ENCODE measurements at regions not wholly inside any gene's neighbourhood (a gene's known extent, or its start where the extent isn't known, plus 50 kb on each side); places are given as distances from the start of the nearest gene placed in this dataset.

- RAD21 ChIA-PET (ENCODE audit: low non-redundant PET in 1 of 2, low total read pairs in 2 of 2, uncharacterized antibody in 2 of 2, unreplicated experiment in 2 of 2), result no interaction called here
- H3K9me2 ChIP-seq (ENCODE audit: insufficient read depth), result no peaks in the 10 kb centered on the region
- H3K9ac ChIP-seq (ENCODE audit: low read length), result no peak overlapping the region
- CTCF ChIA-PET, result no interaction called here
- H4K20me1 ChIP-seq (ENCODE audit: insufficient read depth), result no peaks in the 10 kb centered on the region
- H3K36me3 ChIP-seq (ENCODE audit: control insufficient read depth in 1 of 2, insufficient read depth in 2 of 2, low read length in 2 of 2), result no peaks in the 10 kb centered on the region
- ATAC-seq, result no peak; the same call in 1 of the 2 replicates
- no peak overlapping the region for H2AFZ ChIP-seq (ENCODE audit: low read depth, low read length, poor library complexity, severe bottlenecking)
- intact Hi-C loops (cut with micrococcal nuclease), result no loop called here
- no peak overlapping the region for H3K27ac ChIP-seq (ENCODE audit: low read depth, low read length)
- no TSS peak for BruUV-seq (replicated peaks)
- H3K4me3 ChIP-seq (replicated peaks in 1 of 2; ENCODE audit: low read depth in 1 of 2, low read length in 2 of 2), result no peak overlapping the region
- TF ChIP-seq SRF (IDR thresholded peaks at IDR 0.05; ENCODE audit: low read depth), result no peak
- no peak for TF ChIP-seq CBX3 (IDR thresholded peaks at IDR 0.05; ENCODE audit: low read depth)
- TF ChIP-seq ATF3 (IDR thresholded peaks at IDR 0.05), result no peak
- no peak for TF ChIP-seq ZFX (IDR thresholded peaks at IDR 0.05)
- TF ChIP-seq CTCF (IDR thresholded peaks at IDR 0.05 in 2 of 3, conservative IDR thresholded peaks at IDR 0.05 in 1 of 3; ENCODE audit: borderline replicate concordance in 1 of 3, insufficient read depth in 1 of 3, low read depth in 2 of 3, low read length in 2 of 3), result no peak
- no peak for TF ChIP-seq JUND (IDR thresholded peaks at IDR 0.05)
- TF ChIP-seq YY1 (IDR thresholded peaks at IDR 0.05; ENCODE audit: extremely low read depth, insufficient replicate concordance, low read depth, low read length), result no peak
- TF ChIP-seq SP1 (IDR thresholded peaks at IDR 0.05; ENCODE audit: low read depth), result no peak
- DNase-seq (ENCODE audit: low read depth, low spot score), result no peak
- H3K9me3 ChIP-seq (ENCODE audit: control insufficient read depth in 1 of 2, insufficient read depth in 1 of 2, low read depth in 1 of 2, low read length in 2 of 2), result no peaks in the 10 kb centered on the region
- no peak overlapping the region for H3K4me2 ChIP-seq (ENCODE audit: low read length)
- no peaks in the 10 kb centered on the region for H3K4me1 ChIP-seq (ENCODE audit: control insufficient read depth in 1 of 2, insufficient read depth in 2 of 2, low read length in 2 of 2)
- no peaks in the 10 kb centered on the region for H3K79me2 ChIP-seq (ENCODE audit: insufficient read depth, low read length)
- peaks cover 31% of the 10 kb centered on the region; the same call in 1 of the 2 replicates for H3K27me3 ChIP-seq (ENCODE audit: insufficient read depth, low read length)
- POLR2A ChIA-PET, result no interaction called here
These were observed 67.5 kb upstream of the IRX4 start for GRCh38 chr5:1950096-1950707.

- CTCF ChIA-PET, result no interaction called here
- H3K9ac ChIP-seq (ENCODE audit: low read length), result no peak overlapping the region
- no peaks in the 10 kb centered on the region for H3K79me2 ChIP-seq (ENCODE audit: insufficient read depth, low read length)
- intact Hi-C loops (cut with micrococcal nuclease), result no loop called here
- no peaks in the 10 kb centered on the region for H3K9me2 ChIP-seq (ENCODE audit: insufficient read depth)
- no peak overlapping the region for H3K4me2 ChIP-seq (ENCODE audit: low read length)
- no peak overlapping the region for H2AFZ ChIP-seq (ENCODE audit: low read depth, low read length, poor library complexity, severe bottlenecking)
- no peak overlapping the region for H3K27ac ChIP-seq (ENCODE audit: low read depth, low read length)
- H3K4me1 ChIP-seq (ENCODE audit: control insufficient read depth in 1 of 2, insufficient read depth in 2 of 2, low read length in 2 of 2), result no peaks in the 10 kb centered on the region
- no peaks in the 10 kb centered on the region for H4K20me1 ChIP-seq (ENCODE audit: insufficient read depth)
- H3K4me3 ChIP-seq (replicated peaks in 1 of 2; ENCODE audit: low read depth in 1 of 2, low read length in 2 of 2), result no peak overlapping the region
- peaks cover 33% of the 10 kb centered on the region; the same call in 1 of the 2 replicates for H3K27me3 ChIP-seq (ENCODE audit: insufficient read depth, low read length)
- DNase-seq (ENCODE audit: low read depth, low spot score), result no peak
- H3K9me3 ChIP-seq (ENCODE audit: control insufficient read depth in 1 of 2, insufficient read depth in 1 of 2, low read depth in 1 of 2, low read length in 2 of 2), result no peaks in the 10 kb centered on the region
- no peak for TF ChIP-seq SIN3A (IDR thresholded peaks at IDR 0.05; ENCODE audit: low read depth)
- TF ChIP-seq ZNF274 (IDR thresholded peaks at IDR 0.05; ENCODE audit: low read depth, low read length), result no peak
- TF ChIP-seq YY1 (IDR thresholded peaks at IDR 0.05; ENCODE audit: extremely low read depth, insufficient replicate concordance, low read depth, low read length), result no peak
- no peak for TF ChIP-seq ATF3 (IDR thresholded peaks at IDR 0.05)
- no peak for TF ChIP-seq POLR2AphosphoS5 (IDR thresholded peaks at IDR 0.05; ENCODE audit: low read depth, low read length)
- TF ChIP-seq SRF (IDR thresholded peaks at IDR 0.05; ENCODE audit: low read depth), result no peak
- TF ChIP-seq POLR2A (IDR thresholded peaks at IDR 0.05; ENCODE audit: borderline replicate concordance, extremely low read depth, insufficient read depth, insufficient read length), result no peak
- no peak for TF ChIP-seq CEBPB (IDR thresholded peaks at IDR 0.05; ENCODE audit: low read depth)
- RAD21 ChIA-PET (ENCODE audit: low non-redundant PET in 1 of 2, low total read pairs in 2 of 2, uncharacterized antibody in 2 of 2, unreplicated experiment in 2 of 2), result no interaction called here
- POLR2A ChIA-PET, result no interaction called here
- no peaks in the 10 kb centered on the region for H3K36me3 ChIP-seq (ENCODE audit: control insufficient read depth in 1 of 2, insufficient read depth in 2 of 2, low read length in 2 of 2)
- ATAC-seq, result no peak
- no TSS peak for BruUV-seq (replicated peaks)
These were observed 66.5 kb upstream of the IRX4 start for GRCh38 chr5:1949253-1949652.

Data from HCT116 (cell line).